Activated naive CD4-positive, alpha-beta T cell treated with anti-CD3 and anti-CD28 coated beads, Interleukin-2, amount 50 U/mL, for 24 hours (primary cell): ENCODE measurements at regions not wholly inside any gene's neighbourhood (a gene's known extent, or its start where the extent isn't known, plus 50 kb on each side); places are given as distances from the start of the nearest gene placed in this dataset.
A peak's percentile ranks its signal among the peaks of the same experiment; 100 is the strongest.

Experiments used
- H3K27ac Mint-ChIP-seq: one replicate; pipeline ENCODE4 v1.8.0; 2021; ENCODE audit warnings: mild to moderate bottlenecking, mixed read lengths
- H3K27me3 Mint-ChIP-seq: one replicate; pipeline ENCODE4 v1.8.0; 2021; ENCODE audit warnings: mixed read lengths
- H3K36me3 Mint-ChIP-seq: one replicate; pipeline ENCODE4 v1.8.0; 2021; ENCODE audit warnings: mixed read lengths
- H3K4me1 Mint-ChIP-seq: one replicate; pipeline ENCODE4 v1.8.0; 2021; ENCODE audit warnings: mixed read lengths
- H3K4me3 Mint-ChIP-seq: one replicate; pipeline ENCODE4 v1.8.0; 2021; ENCODE audit warnings: mild to moderate bottlenecking, mixed read lengths
- H3K9me3 Mint-ChIP-seq: one replicate; pipeline ENCODE4 v1.8.0; 2021; ENCODE audit warnings: mixed read lengths

DNA sequence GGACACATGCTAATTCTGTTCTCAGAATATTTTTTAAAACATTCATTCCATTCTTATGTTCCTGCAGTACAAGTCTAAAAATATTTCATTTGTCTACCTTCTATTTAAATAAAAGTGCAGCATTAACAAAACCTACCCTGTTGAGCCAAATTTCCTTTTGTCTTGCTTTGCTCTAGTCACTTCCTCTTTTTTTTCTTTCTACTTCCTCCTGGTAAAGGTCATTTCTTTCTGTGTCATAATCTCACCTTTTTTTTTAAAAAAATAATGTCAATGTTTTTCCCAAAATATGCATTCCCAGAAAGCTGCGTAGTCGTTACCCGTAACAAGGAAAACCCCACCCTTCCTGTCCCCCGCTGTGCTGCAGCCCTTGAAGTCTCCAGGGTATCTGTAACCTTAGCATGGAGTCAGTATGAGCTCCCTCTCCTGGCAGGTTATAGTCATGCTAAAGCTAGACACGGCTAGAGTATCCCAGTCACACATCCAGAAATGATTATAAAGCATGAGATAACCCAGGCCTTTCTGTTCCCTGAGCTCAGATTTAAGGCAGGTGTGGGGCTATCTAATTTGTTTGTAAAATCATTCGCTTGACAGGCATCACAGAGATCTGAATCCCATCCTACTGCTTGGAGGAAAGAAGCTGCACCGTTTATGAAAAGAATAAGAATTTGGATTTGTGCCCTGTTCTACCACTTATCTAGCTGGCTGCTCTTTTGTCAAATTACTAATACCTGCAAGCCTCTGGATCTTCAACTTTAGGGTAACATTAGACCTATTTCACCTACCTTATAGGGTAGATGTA, 51.1 kb upstream of the EED start:
- Mint-ChIP-seq H3K4me3 (peak overlapping the region; percentile 92), H3K4me1 (peaks cover 16% of the 10 kb centered on the region), H3K9me3 (no peaks in the 10 kb centered on the region), H3K27ac (peak overlapping the region; percentile 89), H3K27me3 (peaks cover 2% of the 10 kb centered on the region), H3K36me3 (no peaks in the 10 kb centered on the region)

- H3K4me3 Mint-ChIP-seq = peak overlapping the region; percentile 92
- H3K4me1 Mint-ChIP-seq = peaks cover 16% of the 10 kb centered on the region
- peak overlapping the region; percentile 89 for H3K27ac Mint-ChIP-seq
- no peaks in the 10 kb centered on the region for H3K9me3 Mint-ChIP-seq
- H3K27me3 Mint-ChIP-seq = peaks cover 2% of the 10 kb centered on the region
- H3K36me3 Mint-ChIP-seq = no peaks in the 10 kb centered on the region
These were observed 51.9 kb upstream of the EED start for GRCh38 chr11:86192519-86193257.

GRCh38 chr11:86191874-86192273, 52.7 kb upstream of the EED start:
- Mint-ChIP-seq H3K4me1 (peaks cover 16% of the 10 kb centered on the region), H3K27me3 (peaks cover 2% of the 10 kb centered on the region), H3K9me3 (no peaks in the 10 kb centered on the region), H3K4me3 (no peak overlapping the region), H3K27ac (no peak overlapping the region), H3K36me3 (no peaks in the 10 kb centered on the region)

- Mint-ChIP-seq H3K9me3 (no peaks in the 10 kb centered on the region), H3K27me3 (peaks cover 2% of the 10 kb centered on the region), H3K4me1 (no peaks in the 10 kb centered on the region), H3K36me3 (no peaks in the 10 kb centered on the region), H3K27ac (no peak overlapping the region), H3K4me3 (no peak overlapping the region)
These were observed 57.5 kb upstream of the EED start for GRCh38 chr11:86187027-86187426.

GRCh38 chr11:86186386-86186785, 58.2 kb upstream of the EED start:
- no peaks in the 10 kb centered on the region for H3K36me3 Mint-ChIP-seq
- H3K27ac Mint-ChIP-seq = no peak overlapping the region
- H3K27me3 Mint-ChIP-seq = peaks cover 2% of the 10 kb centered on the region
- H3K9me3 Mint-ChIP-seq = no peaks in the 10 kb centered on the region
- no peak overlapping the region for H3K4me3 Mint-ChIP-seq
- no peaks in the 10 kb centered on the region for H3K4me1 Mint-ChIP-seq

DNA sequence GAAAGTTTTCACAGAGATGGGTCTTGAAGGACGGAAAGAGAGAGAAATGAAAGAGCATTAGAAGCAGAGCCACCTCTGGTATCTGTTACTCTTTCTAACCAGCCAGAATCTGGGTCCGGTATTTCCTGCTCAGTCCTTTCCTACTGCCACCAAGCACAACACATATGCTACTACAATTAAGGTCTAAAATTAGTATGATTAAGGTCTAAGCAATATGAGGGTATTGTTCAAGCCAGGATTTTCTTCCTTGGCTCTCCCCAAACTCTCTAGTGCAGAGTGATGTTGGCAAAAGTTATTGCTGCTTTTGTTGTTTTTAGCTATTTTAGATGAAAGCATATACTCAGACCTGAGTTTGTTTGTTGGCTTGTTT, 59.2 kb upstream of the EED start:
- Mint-ChIP-seq H3K4me3 (no peak overlapping the region), H3K9me3 (no peaks in the 10 kb centered on the region), H3K27ac (no peak overlapping the region), H3K27me3 (peaks cover 2% of the 10 kb centered on the region), H3K4me1 (no peaks in the 10 kb centered on the region), H3K36me3 (no peaks in the 10 kb centered on the region)

DNA sequence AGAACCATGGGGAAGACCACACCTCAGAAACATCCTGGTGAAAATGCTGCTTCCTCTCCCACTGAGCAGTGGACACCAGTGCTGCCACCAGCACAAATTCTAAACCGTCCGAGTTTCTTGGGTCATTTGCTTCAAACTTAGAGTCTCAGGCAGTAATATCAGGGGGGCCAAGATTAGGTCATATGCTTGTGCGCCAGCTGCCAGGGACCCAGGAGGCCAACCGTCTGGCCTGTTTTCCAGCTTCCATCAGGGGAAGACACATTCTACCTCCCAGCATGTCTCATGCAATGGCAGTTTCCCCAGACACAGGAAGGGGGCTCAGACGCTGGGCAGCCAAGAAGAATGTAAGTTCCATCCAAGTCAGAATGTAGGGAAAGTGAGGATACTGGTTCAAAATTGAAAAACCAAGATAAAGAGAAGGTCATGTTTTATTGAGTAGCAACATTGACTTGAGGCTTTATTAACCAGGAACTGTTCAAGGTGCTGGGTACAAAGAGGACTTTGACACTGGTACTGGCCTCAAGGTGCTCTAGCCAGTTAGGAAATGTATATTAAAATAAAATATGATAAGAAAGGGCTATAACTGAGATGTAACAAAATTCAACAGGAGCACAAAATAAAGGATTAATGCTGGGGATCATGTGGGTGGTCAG, 59.7 kb upstream of the EED start:
- H3K36me3 Mint-ChIP-seq = no peaks in the 10 kb centered on the region
- no peak overlapping the region for H3K27ac Mint-ChIP-seq
- H3K9me3 Mint-ChIP-seq = no peaks in the 10 kb centered on the region
- no peaks in the 10 kb centered on the region for H3K4me1 Mint-ChIP-seq
- peaks cover 2% of the 10 kb centered on the region for H3K27me3 Mint-ChIP-seq
- no peak overlapping the region for H3K4me3 Mint-ChIP-seq

DNA sequence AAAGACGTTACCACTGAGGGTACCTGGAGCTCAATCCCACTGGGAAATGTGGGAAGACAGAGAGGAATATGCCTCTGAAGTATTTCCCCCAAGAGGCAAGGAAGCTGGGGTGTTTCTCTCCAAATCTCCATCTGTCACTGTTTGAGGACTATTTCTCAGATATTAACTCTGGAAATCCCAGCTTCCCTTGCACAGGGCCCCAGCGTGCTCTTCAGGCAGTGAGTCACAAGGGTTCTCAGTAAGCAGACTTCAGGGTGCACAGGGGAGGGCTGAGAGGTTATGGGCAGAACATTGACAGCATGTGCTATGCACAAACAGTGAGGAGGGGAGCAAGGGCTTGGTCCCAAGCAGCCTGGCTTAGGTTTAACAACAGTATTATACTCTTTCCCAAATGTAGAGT, 60.9 kb upstream of the EED start:
- Mint-ChIP-seq H3K27ac (no peak overlapping the region), H3K36me3 (no peaks in the 10 kb centered on the region), H3K4me1 (no peaks in the 10 kb centered on the region), H3K4me3 (no peak overlapping the region), H3K27me3 (peaks cover under 1% of the 10 kb centered on the region), H3K9me3 (no peaks in the 10 kb centered on the region)

GRCh38 chr11:86182976-86183584, 61.5 kb upstream of the EED start:
- no peaks in the 10 kb centered on the region for H3K9me3 Mint-ChIP-seq
- no peaks in the 10 kb centered on the region for H3K27me3 Mint-ChIP-seq
- H3K36me3 Mint-ChIP-seq = no peaks in the 10 kb centered on the region
- H3K27ac Mint-ChIP-seq = no peak overlapping the region
- H3K4me1 Mint-ChIP-seq = no peaks in the 10 kb centered on the region
- H3K4me3 Mint-ChIP-seq = no peak overlapping the region

- Mint-ChIP-seq H3K4me3 (no peak overlapping the region), H3K36me3 (no peaks in the 10 kb centered on the region), H3K27me3 (peaks cover 3% of the 10 kb centered on the region), H3K4me1 (peaks cover 1% of the 10 kb centered on the region), H3K27ac (no peak overlapping the region), H3K9me3 (no peaks in the 10 kb centered on the region)
These were observed 63.2 kb upstream of the EED start for GRCh38 chr11:86181379-86181778.

DNA sequence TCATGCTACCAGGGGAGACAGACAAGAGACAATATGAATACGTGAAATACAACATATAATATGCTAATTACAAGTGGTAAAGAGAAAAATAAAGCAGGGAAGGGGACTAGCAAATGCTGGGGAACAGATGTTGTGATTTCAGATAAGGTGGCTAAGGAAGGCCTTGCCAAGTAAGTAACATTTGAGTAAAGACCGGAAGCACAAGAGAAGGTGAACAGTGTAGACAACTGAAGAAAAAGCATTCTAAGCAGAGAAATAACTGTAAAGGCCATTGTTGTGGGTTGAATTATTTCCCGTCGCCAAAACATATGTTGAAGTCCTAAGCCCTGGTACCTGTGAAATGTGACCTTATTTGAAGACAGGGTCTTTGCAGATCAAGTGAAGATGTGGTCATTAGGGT, 63.7 kb upstream of the EED start:
- Mint-ChIP-seq H3K4me3 (no peak overlapping the region), H3K27me3 (peaks cover 3% of the 10 kb centered on the region), H3K4me1 (peaks cover 7% of the 10 kb centered on the region), H3K27ac (no peak overlapping the region), H3K36me3 (no peaks in the 10 kb centered on the region), H3K9me3 (no peaks in the 10 kb centered on the region)

GRCh38 chr11:86180423-86180822, 64.1 kb upstream of the EED start:
- Mint-ChIP-seq H3K4me1 (peaks cover 7% of the 10 kb centered on the region), H3K4me3 (no peak overlapping the region), H3K27me3 (peaks cover 3% of the 10 kb centered on the region), H3K36me3 (no peaks in the 10 kb centered on the region), H3K9me3 (no peaks in the 10 kb centered on the region), H3K27ac (no peak overlapping the region)

DNA sequence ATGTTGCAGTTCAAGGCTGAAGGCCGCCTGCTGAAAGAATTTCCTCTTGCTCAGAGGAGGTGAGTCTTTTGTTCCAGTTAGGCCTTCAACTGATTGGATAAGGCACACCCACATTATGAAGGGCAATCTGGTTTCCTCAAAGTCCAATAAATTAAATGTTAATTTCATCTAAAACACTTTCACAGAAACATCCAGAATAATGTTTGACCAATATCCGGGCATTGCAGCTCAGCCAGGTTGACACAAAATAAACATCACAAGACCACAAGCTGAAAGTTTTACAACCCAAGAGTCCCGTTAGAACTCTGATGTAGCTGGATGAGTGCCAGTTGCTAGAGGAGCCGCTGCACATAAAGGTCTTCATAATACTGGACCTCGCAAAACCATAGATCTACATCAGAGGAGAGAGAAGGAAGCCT, 64.9 kb upstream of the EED start:
- peaks cover 3% of the 10 kb centered on the region for H3K27me3 Mint-ChIP-seq
- H3K4me1 Mint-ChIP-seq = peaks cover 7% of the 10 kb centered on the region
- no peak overlapping the region for H3K4me3 Mint-ChIP-seq
- H3K9me3 Mint-ChIP-seq = no peaks in the 10 kb centered on the region
- H3K36me3 Mint-ChIP-seq = no peaks in the 10 kb centered on the region
- H3K27ac Mint-ChIP-seq = no peak overlapping the region

DNA sequence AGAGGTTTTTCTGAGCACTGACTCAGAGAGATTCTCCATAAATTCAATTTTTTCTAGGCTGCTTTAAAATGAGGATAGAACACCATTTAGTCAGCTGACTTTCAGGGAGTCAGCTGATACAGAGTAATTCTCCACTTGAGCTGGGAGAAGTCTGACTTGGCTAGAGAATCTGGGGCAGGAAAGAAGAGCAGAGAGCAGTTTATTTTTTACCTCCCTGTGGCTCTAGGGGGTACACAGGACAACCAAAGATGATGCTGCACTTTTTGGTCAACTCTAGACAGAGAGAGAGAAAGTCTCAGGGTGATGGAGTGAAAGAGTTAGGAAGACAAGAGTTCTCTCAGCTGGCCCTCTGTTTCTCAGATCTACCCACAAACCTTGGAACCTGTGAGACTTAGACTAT, 67.3 kb upstream of the EED start:
- peaks cover 7% of the 10 kb centered on the region for H3K4me1 Mint-ChIP-seq
- peaks cover 3% of the 10 kb centered on the region for H3K27me3 Mint-ChIP-seq
- H3K36me3 Mint-ChIP-seq = no peaks in the 10 kb centered on the region
- H3K9me3 Mint-ChIP-seq = no peaks in the 10 kb centered on the region
- no peak overlapping the region for H3K27ac Mint-ChIP-seq
- no peak overlapping the region for H3K4me3 Mint-ChIP-seq

DNA sequence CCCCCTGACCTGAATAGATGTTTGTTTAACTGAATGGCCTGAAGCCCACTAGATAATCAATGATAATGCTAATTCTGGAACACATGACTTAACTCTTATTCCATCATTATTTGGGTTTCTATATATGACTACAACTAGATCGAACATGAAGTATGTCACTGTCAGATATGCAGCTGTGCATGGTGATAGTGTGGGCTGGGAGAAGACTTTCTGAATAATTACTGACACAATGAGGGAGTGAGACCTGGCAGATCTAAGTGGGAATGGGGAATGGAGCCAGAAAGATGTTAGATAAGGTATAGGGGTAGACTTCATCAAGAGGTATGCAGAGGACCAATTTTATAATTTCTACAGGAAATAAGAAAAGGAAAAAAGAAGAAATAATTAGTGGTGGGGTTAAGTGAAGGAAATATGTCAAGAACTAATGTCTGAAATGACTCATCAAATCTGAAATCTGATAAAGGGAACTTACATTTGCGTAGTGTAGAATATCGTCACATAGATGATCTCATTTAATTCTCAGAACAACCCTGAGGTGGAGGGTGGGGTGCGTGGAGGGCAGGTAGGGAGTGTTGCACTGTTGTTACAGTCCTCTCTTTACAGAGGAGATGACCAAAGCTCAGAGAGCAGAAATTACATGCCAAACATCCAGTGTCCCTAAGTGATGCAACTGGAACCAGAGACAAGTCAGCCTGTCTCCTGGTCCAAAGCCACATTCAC, 68.2 kb upstream of the EED start:
- Mint-ChIP-seq H3K27ac (no peak overlapping the region), H3K9me3 (no peaks in the 10 kb centered on the region)

More for the DNA sequence above, 68.2 kb upstream of the EED start:
- no peak overlapping the region for H3K4me3 Mint-ChIP-seq
- H3K4me1 Mint-ChIP-seq = peaks cover 7% of the 10 kb centered on the region
- no peaks in the 10 kb centered on the region for H3K36me3 Mint-ChIP-seq
- H3K27me3 Mint-ChIP-seq = peaks cover 3% of the 10 kb centered on the region
